ENCODE measurements at regions not wholly inside any gene's neighbourhood (a gene's known extent, or its start where the extent isn't known, plus 50 kb on each side); places are given as distances from the start of the nearest gene placed in this dataset.

DNA sequence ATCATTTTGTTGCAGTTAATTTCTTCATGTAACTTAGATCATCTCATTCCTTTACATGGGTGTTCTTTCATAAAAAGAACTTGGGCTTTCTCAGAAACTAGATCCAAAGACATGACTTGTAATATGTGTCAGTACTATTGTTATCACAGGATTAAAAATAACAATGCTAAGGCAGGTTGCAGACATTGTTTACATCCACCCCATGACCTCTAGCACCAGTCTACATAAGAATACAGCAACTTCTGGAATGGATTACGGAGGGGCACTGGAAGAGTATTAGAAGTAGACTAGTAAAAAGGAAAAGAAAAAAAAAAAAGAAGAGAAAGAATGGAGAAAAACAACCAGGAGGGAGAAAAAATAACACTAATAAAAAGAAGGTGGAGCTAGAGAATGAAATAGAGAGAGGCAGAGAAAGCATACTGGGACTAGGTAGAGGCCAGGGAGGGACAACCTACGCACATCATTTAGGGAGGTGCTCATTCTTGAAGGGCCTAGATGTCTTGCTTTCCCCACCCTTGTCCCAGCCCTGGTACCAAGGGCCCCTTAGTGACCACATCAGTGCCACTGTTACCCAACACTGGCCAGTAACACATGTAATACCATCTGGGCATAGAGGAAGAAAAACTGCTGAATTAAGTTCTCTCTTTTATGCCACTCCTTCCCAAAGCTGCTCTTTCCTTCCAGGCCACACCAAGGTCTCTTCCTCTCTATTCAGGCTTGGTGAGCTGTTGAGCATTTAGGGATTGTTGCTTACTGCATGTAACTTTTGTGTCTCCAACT is 70.6 kb upstream of the KLF7 start:
- DNase-seq = no peak

DNA sequence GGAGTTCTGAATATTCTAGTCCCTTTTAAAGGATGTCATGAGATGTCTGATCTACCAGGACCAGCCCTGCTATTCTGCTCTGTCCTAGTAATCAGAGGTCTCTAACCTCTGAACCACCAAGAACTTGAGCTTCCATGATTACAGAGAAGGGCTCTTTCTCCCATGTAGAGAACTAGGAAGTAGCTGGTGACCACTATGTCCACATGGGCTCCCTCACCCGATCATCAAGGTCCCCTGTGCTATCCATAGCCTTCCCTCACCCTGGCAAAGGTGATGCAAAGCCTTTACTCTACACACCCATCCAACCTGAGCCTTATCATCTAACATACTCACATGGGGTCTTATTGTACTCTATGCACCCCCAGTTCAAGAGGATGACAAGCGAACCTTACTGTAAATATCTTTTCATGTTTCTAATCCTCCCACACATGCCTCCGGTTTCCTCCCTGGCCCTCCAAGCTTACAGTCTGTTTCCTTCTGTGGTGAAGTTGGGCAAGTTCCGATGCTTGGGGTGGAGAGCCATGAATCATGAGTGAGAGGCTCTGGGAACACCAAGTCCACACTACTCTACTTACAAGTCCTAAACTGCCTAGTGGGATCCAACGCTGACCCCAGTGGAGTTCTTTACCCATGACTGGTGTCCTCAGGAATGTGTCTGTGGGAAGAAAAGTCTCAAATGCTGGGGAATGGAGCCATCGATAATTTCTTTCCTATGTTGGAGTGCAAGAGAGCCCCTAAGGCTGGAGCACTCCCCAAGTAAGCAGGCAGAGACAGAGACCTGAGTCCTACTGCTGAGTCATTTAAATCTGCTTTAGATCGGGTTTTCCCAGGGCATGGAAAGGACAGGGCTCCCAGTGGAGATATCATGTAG is 73.3 kb upstream of the KLF7 start:
- DNase-seq = no peak

GRCh38 chr2:207239754-207240494 is 74.2 kb upstream of the KLF7 start:
- DNase-seq = no peak

DNA sequence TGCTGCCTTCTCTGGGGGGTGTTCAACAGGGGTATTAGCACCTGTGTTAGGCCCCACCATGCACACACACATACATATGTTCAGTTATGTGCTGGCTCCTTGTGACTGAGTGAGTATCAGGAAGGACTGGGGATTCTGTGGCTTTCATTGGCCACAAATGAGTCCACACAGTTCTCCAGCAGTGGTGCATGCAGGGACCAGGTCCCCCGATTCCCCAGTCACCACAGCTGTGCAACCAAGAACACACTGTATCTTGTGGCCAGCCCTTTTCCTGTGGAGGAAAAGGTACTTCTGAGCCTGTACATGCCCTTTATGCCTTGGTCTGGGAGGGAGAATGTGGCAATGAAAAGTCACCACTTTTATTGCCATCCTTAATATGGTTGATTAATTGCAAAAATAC is 74.9 kb upstream of the KLF7 start:
- DNase-seq = no peak

DNA sequence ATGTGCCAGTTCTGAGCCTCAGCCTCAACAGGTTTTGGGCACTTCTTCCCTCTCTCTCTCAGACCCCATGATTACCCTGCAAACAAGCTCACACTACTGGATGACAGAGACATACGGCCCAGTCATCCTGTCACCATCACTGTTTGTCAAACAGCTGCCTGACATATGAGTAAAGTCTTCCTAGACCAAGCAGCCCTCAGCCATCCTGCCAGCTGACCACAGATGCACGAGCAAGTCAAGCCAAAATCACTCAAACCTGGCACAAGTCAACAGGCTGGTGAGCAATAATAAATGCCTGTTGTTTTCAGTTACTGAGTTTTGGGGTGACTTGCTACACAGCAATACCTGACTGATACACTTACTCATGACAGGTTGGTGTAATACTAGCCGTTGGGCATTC is 75.5 kb upstream of the KLF7 start:
- no peak for DNase-seq

DNA sequence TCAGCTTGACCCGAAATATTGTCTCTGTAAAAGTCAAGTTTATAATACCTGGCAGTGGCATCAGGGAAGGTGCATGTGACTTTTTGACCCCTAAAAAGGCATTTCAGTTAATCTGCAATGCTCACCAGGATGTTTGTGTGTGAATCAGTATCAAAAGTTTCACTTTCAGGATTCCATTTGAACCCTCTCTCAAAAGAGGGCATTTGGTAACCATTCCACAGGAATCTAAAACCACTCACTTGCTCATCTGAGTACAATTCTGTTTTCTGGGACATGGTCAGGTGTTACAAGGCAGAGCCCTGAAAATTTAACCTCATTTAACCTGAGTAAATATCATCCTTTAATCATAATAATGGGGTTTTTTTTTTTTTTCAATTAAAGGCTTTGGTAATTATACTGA is 77.9 kb upstream of the KLF7 start:
- no peak for DNase-seq

GRCh38 chr2:207244971-207245925 is 79.5 kb upstream of the KLF7 start:
- DNase-seq = no peak

DNA sequence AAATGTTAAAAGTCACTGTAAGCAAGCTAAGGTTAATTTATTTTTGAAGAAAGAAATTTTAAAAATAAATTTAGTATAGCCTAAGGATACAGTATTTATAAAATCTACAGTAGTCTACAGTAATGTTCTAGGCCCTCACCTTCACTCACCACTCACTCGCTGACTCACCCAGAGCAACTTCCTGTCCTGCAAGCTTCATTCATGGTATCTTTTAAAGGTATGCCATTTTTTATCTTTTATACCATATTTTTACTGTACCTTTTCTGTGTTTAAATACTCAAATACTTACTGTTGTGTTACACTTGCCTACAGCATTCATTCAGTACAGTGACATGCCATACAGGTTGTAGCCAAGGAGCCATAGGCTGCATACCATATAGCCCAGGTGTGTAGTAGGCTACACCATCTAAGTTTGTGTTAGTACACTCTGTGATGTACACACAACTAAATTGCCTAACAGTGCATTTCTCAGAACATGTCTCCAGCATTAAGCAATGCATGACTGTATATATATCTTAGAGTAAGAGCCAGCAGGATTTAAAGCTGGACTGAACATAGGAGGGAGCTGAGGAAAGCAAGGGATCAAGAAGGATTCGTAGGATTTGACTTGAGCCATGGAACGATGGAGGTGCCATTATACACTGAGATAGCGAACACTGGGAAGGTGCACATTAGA is 83.1 kb upstream of the KLF7 start:
- DNase-seq = no peak

GRCh38 chr2:207251022-207251421 is 85.3 kb upstream of the KLF7 start:
- no peak for DNase-seq

DNA sequence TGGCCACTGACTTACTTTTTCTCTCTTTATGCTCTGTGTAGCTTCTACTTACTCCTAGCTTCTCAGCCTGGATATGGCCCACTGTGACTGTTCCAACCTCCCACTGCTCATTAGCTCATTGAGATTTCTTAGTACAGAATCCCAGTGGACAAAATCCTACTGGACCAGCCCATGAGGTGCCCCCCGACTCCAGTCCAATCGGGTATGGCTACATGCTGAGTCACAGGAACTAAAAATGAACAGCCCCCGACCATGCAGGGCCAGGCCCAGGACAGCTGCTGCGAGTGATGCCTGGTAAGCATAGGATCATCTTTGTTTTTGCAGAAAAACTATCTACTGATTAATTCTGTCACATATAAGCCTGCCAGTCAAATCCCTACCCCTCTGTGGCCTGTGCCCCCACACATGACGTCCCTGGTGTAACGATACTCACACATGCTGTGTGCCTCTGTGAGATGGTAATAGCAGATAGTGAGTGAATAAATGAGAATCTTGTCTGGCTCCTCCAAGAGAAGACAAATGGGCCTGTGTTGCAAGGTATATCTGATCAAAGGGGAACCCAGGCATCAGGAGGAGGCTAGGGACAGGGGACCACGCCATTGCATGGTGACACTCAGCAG is 85.9 kb upstream of the KLF7 start:
- no peak for DNase-seq

DNA sequence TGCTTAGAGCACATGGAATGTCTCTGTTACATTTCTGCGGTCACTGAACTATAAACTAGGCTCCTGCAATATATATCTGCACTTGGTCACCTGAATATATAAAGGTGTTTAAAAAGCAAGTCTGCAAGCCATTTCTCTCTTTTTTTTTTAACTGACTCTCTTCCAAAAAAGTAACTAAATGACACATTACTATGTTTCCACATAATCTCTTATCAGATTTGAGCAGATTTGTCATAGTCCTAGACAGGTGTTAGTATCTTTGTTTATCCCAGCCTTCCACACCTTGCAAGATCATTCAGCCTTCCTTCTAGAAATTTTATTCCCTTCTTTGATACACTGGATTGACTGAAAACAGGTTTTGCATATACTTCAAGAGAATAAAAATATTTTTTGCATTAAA is 86.7 kb upstream of the KLF7 start:
- DNase-seq = no peak

GRCh38 chr2:207252979-207253645 is 87.4 kb upstream of the KLF7 start:
- DNase-seq = no peak

GRCh38 chr2:207253666-207254345 is 88.1 kb upstream of the KLF7 start:
- no peak for DNase-seq

GRCh38 chr2:207254591-207255464 is 89.1 kb upstream of the KLF7 start:
- no peak for DNase-seq

DNA sequence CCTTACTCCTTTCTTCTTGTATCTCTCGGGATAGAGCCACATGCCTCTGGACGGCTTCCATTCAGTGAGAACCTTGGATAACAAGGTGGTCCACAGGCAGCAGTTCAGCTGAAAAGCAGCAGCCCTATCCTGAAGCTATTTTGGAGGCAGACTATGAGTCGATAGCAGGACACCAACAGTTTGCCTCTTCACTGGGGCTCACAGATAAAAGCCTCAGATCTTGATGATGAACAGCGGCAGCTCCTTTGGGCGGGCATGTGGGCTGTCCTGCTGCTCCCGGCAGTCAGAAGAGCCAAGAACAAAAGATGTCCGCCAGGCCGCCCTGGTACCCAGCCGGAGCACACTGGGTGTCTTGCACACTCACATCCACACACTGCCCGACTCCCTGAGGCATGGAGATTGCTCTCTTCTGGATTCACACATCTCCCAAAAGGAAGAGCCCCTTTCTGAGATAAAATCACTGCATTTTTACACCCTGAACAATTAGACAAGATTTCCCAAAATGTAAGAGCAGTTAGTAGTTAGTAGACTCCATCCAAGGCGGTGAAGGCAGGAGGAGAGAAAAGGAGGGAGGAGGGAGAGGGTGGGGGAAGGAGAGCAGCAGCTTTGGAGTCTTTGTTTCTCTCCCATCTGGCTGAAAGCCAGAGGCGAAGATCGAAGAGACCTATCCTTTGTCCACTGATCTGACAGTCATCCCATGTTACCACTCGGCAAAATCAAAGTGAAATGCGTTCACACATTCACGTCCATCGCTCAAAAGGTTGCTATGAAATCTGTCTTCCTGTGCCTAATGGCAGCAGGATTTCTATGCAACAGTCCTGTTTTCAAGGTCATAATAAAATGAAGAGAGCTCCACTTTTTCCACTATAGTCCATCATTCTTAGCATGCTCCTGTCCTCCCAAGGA is 90.1 kb upstream of the KLF7 start:
- DNase-seq = no peak

DNA sequence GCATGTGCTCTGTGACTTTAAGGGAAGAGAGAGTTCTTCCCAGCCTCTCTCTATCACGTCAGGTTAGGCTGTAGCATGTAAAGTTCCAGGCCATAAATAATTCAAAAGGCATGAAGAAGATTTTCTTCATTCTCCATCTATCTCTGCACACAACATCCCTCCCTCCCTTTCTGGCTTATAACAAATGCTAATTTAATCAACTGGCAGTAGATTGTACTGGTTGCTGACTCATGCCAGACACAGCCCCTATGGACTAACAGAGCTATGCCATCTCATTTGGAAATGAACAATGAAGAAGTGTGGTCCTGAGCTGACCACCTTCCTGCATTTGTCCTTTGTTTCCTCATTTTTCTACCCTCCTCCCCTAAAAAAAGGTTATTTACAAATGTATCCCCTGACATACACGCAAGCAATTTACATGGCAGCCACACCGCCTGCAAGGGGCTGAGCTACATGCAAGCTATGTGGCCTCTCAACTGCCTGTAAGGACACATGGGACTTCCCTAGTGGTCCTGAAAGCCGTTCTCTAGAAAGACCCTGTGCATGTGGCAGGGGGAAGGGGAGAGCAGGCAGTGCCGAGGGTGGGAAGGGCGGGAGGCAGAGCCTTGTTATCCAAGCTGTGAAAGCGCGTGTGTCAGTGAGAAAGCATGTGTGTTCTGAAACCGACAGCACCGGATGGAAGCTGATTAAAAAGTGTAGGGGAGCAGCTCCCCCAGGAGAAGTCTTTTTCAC is 90.9 kb upstream of the KLF7 start:
- no peak for DNase-seq

Measured in activated gamma-delta T cell treated with Interleukin-2 at 50 U/mL for 16 hours (primary cell).